Stimulated activated CD4-positive, alpha-beta T cell treated with anti-CD3 and anti-CD28 coated beads, Interleukin-12 subunit alpha, Interleukin-12 subunit beta, amount 100 ng/mL, for 48 hours (primary cell): ENCODE measurements at regions not wholly inside any gene's neighbourhood (a gene's known extent, or its start where the extent isn't known, plus 50 kb on each side); places are given as distances from the start of the nearest gene placed in this dataset.

Experiments used
- DNase-seq, 3 donors: peaks; one replicate each; pipeline ENCODE4 v3.0.0-alpha.2; 2020; ENCODE audit warnings: low read depth in 2 of 3, low spot score in 1 of 3

- DNase-seq = no peak
These were observed 49.9 kb upstream of the LMCD1 start for GRCh38 chr3:8451696-8452095.
